Spinal cord (tissue), 9 donors: ENCODE measurements at regions not wholly inside any gene's neighbourhood (a gene's known extent, or its start where the extent isn't known, plus 50 kb on each side); places are given as distances from the start of the nearest gene placed in this dataset.
"Not testable (repeated sequence)": the region's sequence is repeated elsewhere in the genome, so short reads cannot be mapped to it uniquely, and the experiment has no call there.

Experiments
- DNase-seq, 6 donors: peaks; one replicate each; pipeline versions ENCODE4 v3.0.0 to v3.0.0-alpha.2; 2013 to 2015; ENCODE audit warnings: low spot score in 6 of 6, low read depth in 4 of 6
- H3K27ac ChIP-seq: one replicate; pipeline ENCODE4 v1.5.1; 2013; ENCODE audit warnings: low read depth, low read length, control low read depth
- H3K27me3 ChIP-seq: one replicate; pipeline ENCODE4 v1.6.1; 2013; ENCODE audit warnings: low read length; ENCODE audit not compliant: control insufficient read depth, insufficient read depth
- H3K36me3 ChIP-seq: one replicate; pipeline ENCODE4 v1.6.1; 2013; ENCODE audit warnings: low read length; ENCODE audit not compliant: control insufficient read depth, insufficient read depth
- H3K4me1 ChIP-seq: one replicate; pipeline ENCODE4 v1.6.1; 2013; ENCODE audit warnings: low read length; ENCODE audit not compliant: control insufficient read depth, insufficient read depth
- H3K4me3 ChIP-seq: one replicate; pipeline ENCODE4 v1.5.1; 2013; ENCODE audit warnings: low read depth, low read length, control low read depth
- H3K9me3 ChIP-seq: one replicate; pipeline ENCODE4 v1.6.1; 2013; ENCODE audit warnings: low read length; ENCODE audit not compliant: control insufficient read depth, insufficient read depth
- WGBS: methylation state at CpG from one replicate; pipeline ENCODE4 v1.1.5; 2013; ENCODE audit warnings: missing lambda C conversion rate; ENCODE audit not compliant: insufficient coverage; 5-methylcytosine and 5-hydroxymethylcytosine counted together
- donor health status: healthy.

DNA sequence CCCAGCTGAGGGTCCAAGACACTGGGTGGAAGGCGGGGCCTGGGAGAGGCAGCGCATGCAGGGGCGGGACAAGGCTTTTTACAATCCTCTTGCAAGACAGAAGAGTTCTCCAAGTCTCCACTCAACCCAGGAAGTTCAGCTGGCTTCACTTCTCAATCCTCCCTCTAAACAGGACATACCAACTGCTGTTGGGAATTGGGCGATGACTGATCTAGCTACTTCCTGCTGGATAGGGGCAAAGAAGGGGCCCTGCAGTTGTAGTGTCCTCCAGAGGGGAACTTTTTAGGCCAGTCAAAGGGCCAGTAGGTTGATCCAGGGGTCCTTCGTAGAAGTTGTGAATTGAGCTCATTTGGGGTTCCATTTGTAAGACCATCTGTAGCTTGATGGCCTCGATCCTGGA is 94.6 kb upstream of the TERB2 start:
- no peaks in the 10 kb centered on the region for H3K9me3 ChIP-seq
- H3K4me1 ChIP-seq = no peaks in the 10 kb centered on the region
- WGBS = 90% methylated on average over 5 of the region's 6 CpGs
- H3K36me3 ChIP-seq = no peaks in the 10 kb centered on the region
- DNase-seq = no peak
- no peaks in the 10 kb centered on the region for H3K27me3 ChIP-seq
- no peak overlapping the region for H3K4me3 ChIP-seq
- H3K27ac ChIP-seq = no peak overlapping the region

DNA sequence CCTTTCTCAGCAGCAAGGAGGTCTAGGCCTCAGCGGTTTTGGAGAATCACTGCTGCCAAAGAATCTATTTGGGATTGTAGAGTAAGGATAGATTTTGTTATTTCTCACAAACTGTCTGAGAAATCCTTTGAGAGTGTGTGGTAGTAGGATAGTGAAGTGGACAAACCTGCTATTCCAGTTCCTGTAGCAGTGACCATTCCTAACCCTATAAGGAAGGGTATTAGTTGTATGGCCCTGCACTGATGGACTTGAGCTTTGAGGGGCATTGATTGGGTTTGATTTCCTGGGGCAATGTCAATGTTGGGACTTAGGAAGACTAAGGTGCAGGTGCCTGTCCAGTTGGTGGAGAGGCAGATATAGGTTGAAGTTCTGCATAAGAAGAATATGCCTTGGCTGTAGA is 93.6 kb upstream of the TERB2 start:
- H3K27ac ChIP-seq, H3K4me1 ChIP-seq, H3K9me3 ChIP-seq, H3K36me3 ChIP-seq, DNase-seq, H3K4me3 ChIP-seq, H3K27me3 ChIP-seq: not testable (repeated sequence)
- no CpG with 5 or more reads among the region's 1 CpG for WGBS

DNA sequence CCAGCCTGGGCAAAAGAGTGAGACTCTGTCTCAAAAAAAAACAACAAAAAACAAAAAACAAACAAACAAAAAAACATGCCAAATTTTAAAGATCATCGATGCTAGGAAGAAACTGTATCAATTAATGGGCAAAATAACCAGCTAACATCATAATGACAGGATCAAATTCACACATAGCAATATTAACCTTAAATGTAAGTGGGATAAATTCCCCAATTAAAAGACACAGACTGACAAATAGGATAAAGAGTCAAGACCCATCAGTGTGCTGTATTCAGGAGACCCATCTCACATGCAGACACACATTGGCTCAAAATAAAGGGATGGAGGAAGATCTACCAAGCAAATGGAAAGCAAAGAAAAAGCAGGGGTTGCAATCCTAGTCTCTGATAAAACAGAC is 88.4 kb upstream of the TERB2 start:
- DNase-seq, H3K27ac ChIP-seq, H3K36me3 ChIP-seq, H3K9me3 ChIP-seq, H3K27me3 ChIP-seq, H3K4me1 ChIP-seq, H3K4me3 ChIP-seq: not testable (repeated sequence)
- no CpG with 5 or more reads among the region's 1 CpG for WGBS

DNA sequence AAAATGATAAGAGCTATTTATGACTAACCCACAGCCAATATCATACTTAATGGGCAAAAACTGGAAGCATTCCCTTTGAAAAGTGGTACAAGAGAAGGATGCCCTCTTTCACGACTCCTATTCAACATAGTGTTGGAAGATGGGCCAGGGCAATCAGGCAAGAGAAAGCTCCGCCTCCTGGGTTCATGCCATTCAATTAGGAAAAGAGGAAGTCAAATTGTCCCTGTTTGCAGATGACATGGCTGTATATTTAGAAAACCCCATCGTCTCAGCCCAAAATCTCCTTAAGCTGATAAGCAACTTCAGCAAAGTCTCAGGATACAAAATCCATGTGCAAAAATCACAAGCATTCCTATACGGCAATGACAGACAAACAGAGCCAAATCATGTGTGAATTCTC is 86.4 kb upstream of the TERB2 start:
- DNase-seq, H3K27me3 ChIP-seq: not testable (repeated sequence)
- 92% methylated on average over 2 of the region's 4 CpGs for WGBS

DNA sequence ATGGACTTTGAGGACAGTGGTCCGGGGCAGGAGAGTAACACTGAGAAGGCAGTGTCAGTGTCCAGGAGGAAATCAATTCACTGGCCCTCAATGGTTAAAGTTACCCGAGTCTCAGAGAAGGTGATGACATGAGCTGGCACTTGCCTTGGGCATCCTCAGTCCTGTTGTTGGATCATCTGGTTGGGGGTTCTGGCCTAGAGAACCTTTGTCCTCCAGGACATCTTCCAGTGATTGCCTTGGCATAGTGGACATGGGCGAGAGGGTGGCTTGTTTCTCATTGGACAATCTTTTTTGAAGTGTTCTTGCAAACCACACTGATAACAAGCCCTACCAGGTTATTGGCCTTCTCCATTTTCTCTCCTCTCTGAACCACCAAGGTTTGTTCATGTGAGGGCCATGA is 83.4 kb upstream of the TERB2 start:
- DNase-seq = no peak
- Histone ChIP-seq H3K27ac (no peak overlapping the region), H3K36me3 (no peaks in the 10 kb centered on the region), H3K9me3 (peaks cover 13% of the 10 kb centered on the region), H3K4me1 (no peaks in the 10 kb centered on the region), H3K4me3 (no peak overlapping the region), H3K27me3 (no peaks in the 10 kb centered on the region)
- WGBS = 96% methylated on average over 2 of the region's 3 CpGs

More for the DNA sequence above, 86.4 kb upstream of the TERB2 start:
- not testable (repeated sequence) for H3K4me3 ChIP-seq, H3K27ac ChIP-seq, H3K36me3 ChIP-seq, H3K4me1 ChIP-seq, H3K9me3 ChIP-seq

DNA sequence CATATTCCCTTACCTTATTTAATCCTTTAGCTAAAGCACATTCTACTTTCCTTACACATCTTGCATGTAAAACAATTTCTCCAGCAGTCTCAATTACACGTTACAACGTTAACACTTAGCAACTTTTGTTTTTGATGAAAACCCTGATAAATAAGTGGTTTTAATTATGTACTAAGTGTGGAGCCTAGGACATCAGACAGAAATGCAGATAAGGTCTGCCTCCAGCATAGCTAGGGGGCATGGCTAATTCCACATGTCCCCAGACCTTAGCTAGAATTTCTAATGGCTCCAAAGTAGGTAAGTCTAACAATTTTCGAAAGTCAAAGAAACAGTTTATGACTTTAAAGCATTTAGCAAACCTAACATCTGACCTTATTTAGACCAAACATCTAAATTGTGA is 77.4 kb upstream of the TERB2 start:
- Histone ChIP-seq H3K4me1 (no peaks in the 10 kb centered on the region), H3K27me3 (no peaks in the 10 kb centered on the region), H3K4me3 (no peak overlapping the region), H3K27ac (no peak overlapping the region), H3K9me3 (peaks cover 15% of the 10 kb centered on the region), H3K36me3 (no peaks in the 10 kb centered on the region)
- DNase-seq = no peak
- WGBS = no CpG with 5 or more reads among the region's 3 CpGs

DNA sequence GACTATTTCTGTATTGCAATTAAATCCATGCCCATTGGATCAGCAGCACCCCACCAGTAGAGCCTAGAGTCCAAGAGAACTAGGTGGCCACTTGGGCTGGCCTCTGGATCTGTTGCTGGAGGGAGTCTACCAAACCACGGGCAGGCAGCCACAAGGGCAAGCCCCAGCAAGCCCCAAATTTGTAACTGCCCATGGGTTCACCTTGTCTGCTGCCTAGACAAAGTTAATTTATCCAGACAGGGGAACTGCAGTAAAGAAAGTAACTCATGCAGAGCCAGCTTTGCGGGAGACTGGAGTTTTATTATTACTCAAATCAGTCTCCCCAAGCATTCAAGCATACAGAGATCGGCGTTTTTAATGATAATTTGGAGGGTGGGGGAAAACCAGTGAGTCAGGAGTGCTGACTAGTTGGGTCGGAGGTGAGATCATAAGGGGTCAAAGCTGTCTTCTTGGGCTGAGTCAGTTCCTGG is 74.0 kb upstream of the TERB2 start:
- H3K27ac ChIP-seq = no peak overlapping the region
- H3K4me1 ChIP-seq = no peaks in the 10 kb centered on the region
- H3K4me3 ChIP-seq = no peak overlapping the region
- no peaks in the 10 kb centered on the region for H3K36me3 ChIP-seq
- 68% methylated on average over 2 of the region's 5 CpGs for WGBS
- H3K9me3 ChIP-seq = peaks cover 2% of the 10 kb centered on the region
- H3K27me3 ChIP-seq = no peaks in the 10 kb centered on the region
- DNase-seq = no peak

DNA sequence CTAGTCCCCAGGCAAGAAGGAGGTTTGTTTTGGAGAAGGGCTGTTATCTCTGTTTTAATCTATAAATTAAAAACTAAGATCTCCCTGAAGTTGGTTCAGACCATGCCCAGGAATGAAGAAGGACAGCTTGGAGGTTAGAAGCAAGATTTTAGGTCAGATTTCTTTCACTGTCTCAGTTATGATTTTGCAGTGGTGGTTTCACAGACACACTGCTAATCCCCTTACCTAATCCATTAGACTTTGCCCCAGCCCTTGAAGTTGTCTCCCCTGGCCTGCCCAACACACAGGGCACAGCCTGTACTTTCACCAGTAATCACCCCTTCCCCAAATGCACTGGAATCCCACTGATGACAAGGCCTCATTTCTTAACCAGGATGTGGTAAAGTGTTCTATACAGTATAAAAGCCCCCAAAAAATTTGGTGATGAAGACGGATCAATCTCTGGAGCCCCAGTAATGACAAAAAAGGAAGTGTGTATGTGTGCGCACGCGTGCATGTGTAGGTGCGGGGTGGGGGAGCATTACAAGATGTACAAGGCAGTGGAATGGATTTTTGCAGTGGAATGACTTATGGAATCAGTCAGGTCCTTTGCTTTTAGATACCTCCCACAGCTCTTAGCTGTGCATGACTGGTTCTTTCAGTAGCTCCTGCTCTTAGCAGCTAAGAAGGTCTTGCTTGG is 73.1 kb upstream of the TERB2 start:
- H3K9me3 ChIP-seq = peaks cover 2% of the 10 kb centered on the region
- H3K27me3 ChIP-seq = no peaks in the 10 kb centered on the region
- no peak overlapping the region for H3K27ac ChIP-seq
- no peak for DNase-seq
- no peaks in the 10 kb centered on the region for H3K36me3 ChIP-seq
- WGBS = 100% methylated on average over 2 of the region's 5 CpGs
- no peak overlapping the region for H3K4me3 ChIP-seq
- no peaks in the 10 kb centered on the region for H3K4me1 ChIP-seq

DNA sequence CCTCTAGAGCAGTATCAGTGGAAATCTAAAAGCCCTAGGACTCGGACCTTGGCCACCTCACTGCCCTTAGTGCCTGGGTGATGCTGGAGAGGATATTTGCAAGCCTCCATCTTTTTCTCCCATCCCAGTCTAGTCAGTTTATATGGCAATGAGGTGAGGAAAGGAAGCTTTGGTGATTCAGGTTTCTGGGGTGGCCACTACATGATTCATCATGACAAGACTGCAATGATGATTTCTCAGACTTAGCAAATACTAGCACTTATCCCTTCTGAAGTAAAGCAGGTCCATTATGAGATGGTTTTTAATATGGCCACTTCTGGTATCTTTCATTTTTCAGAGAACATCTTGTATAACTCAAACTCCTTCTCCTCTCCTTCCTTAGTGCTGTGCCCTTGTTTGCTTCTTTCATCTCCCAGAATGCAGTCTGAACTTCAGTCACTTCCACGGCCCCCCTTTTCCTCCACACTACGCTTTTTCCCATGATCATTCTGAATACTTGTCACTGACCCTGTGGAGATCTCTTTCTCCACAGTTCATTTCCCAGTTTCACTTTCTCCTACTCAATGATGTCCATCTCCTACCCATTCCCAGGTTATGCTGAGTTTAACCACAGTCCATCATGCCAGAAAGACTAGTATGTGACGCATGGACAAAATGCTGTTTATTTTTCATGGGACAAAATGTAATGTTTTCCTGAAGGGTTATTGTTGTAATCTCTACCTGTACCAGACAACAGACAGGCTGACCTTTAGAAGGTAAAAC is 57.4 kb upstream of the TERB2 start:
- H3K36me3 ChIP-seq, H3K4me3 ChIP-seq, DNase-seq, H3K27ac ChIP-seq, H3K27me3 ChIP-seq, H3K9me3 ChIP-seq, H3K4me1 ChIP-seq: not testable (repeated sequence)
- no CpG with 5 or more reads among the region's 4 CpGs for WGBS

DNA sequence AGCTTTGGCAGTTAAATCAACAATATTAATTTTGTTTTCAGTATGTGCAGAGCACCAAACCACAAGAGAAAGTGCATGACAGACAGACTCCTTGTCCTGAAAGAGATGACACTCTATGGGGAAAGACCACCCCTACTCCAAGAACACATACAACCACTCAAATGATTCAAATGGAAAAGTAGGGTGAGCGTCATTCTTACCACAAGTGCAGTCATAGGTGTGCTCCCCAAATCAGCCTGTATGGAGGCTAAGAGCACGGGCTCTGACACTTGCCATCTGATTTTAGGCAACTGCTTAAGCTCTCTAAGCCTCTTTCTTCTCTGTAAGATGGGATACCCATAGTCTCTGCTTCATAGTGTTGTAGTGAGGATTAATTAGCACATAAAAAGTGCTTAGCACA is 56.7 kb upstream of the TERB2 start:
- DNase-seq = not testable (repeated sequence)

More for the DNA sequence above, 56.7 kb upstream of the TERB2 start:
- not testable (repeated sequence) for H3K9me3 ChIP-seq, H3K27ac ChIP-seq, H3K27me3 ChIP-seq, H3K4me3 ChIP-seq, H3K4me1 ChIP-seq, H3K36me3 ChIP-seq
- no CpG with 5 or more reads among the region's 2 CpGs for WGBS
